RPMI8226 (cell line): ENCODE measurements at regions not wholly inside any gene's neighbourhood (a gene's known extent, or its start where the extent isn't known, plus 50 kb on each side); places are given as distances from the start of the nearest gene placed in this dataset.

Source experiments
- DNase-seq: peaks from one replicate; pipeline ENCODE4 v3.0.0-alpha.2; 2015

DNA sequence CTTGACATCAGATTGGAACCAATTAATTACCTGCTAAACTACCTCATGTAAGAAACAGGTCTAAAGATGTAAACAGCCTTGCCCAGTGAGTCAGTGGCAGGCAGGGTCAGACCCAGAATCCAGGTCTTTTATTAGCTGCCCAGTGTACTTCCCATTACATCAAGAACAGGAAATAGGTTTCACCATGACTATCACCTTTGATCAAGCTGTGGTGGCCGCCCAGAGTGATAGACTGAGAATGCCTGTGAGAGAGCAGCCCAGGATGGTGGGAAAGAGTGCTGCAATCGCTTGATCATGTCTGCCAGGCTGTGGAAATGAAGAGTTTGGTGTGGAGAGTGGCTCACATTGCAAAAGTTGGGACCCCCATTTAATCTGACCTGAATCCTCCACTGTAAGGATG lies 61.3 kb upstream of the PIAS1 start:
- DNase-seq, result no peak

DNA sequence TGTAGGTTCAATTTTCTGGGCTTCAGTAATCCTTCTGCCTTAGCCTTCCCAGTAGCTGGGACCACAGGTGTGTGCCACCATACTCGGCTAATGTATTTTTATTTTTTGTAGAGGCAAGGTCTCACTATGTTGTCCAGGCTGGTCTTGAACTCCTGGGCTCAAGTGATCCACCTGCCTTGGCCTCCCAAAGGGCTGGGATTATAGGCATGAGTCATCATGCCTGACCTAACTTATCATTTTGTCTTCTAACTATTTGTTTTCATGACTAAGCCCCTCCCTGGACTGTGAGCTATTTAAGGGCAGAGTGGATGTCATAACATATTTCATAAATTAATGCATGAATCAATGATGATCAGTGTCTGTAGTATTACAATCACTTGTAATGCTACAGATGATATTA lies 56.1 kb upstream of the PIAS1 start:
- no peak for DNase-seq

DNA sequence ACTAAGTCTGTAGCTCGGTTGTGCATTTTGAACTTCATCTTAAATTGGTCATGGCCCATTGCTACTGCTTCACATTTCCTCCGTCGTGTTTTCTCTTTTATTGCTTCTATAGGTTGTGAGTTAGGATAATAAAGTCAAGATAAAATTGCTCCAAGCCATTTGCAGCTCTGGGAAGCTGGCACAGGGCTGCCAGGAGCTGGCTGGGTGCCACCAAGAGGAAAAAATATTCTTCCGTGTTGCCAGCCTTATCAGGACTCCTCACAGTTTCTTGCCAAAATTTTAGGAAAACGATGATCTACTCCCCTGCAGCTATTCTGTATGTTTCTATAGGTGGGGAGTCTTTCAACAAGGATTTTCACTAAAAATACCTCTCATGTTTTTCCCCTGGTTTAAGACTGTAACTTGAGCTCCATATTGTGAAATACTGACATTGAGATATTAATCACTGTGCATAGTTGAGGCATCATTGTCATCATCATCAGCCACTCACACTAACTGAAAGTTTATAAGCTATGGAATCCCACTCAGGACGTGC lies 55.4 kb upstream of the PIAS1 start:
- no peak for DNase-seq

DNA sequence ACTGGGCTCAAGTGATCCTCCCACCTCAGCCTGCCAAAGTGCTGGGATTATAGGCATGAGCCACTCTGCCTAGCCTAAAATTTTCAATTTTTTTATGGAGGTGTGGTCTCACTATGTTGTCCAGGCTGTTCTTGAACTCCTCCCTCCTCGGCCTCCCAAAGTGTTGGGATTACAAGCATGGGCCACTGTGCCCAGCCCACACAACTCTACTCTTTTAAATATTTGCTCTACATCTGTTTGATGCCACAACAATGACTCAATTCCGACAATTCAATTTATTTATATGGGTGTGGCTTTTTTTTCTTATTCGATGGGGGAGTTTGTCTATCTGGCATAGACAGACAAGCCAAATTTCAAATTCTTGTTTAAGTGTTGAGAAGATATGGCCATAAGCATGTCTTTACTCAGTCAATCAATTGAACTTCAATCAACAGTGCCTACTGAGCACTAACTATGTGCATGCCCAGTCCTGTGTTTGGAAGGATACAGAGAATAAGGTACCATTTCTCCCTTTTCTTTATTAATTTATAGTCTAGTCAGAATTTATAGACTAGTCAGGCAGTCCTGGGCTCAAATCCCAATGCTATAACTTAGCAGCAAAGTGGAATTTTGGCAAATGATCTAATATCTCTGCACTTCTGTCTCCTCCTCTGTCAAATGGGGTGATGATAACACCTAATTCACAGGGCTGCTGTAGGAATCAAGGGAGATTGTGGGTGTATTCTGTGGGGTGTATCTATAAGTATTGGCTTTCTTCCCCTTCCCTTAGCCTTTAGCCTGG lies 54.6 kb upstream of the PIAS1 start:
- DNase-seq, result no peak

DNA sequence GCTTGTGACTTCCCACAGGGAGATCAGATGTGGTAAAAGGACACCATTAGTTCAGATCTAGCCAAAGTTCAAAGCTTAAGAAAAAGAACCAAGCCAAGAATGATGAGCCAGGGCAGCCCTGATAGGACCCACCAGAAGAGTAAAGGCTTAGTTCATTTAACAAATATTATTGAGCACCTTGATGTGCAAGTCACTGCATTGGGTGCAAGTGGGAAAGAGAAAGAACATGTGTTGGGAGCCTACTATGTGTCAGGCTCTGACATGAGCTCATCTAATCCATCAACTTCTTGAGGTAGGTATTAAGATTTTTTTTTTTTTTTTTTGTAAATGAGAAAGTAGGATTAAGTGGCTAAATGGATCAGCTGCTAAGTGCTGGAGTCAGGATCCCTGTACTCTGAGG lies 53.4 kb upstream of the PIAS1 start:
- DNase-seq, result no peak

DNA sequence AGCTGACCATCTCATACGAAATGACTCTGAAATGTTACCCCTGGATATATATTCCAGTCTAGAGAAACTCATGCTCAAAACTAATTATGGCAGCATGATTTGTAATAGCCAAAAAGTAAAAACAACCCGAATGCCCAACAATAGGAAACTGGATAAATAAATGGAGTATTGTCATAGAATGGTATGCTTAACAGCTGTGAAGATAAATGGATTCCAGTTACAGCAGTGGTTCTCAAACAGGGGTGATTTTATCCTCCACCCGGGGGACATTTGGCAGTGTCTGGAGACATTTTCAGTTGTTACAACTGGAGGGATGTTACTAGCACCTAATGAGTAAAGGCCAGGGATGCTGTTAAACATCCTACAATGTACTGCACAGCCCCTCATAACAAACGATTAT lies 52.3 kb upstream of the PIAS1 start:
- no peak for DNase-seq

DNA sequence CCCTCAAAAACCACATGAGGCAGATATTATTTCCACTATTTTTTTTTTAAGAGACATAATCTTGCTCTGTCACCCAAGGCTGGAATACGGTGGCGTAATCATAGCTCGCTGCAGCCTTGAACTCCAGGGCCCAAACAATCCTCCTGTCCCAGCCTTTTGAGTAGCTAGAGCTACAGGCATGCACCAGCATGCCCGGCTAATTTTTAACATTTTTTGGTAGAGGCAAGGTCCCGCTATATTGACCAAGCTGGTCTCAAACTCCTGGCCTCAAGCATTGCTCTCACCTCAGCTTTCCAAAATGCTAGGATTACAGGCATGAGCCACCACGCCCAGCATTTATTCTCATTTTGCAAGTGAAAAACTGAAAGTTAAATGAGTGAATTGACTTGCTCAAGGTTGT lies 50.8 kb upstream of the PIAS1 start:
- no peak for DNase-seq
